ENCODE measurements at regions not wholly inside any gene's neighbourhood (a gene's known extent, or its start where the extent isn't known, plus 50 kb on each side); places are given as distances from the start of the nearest gene placed in this dataset.

- no peak for DNase-seq
Measured at GRCh38 chr9:129351642-129352145, 173.6 kb upstream of the IER5L start.

DNA sequence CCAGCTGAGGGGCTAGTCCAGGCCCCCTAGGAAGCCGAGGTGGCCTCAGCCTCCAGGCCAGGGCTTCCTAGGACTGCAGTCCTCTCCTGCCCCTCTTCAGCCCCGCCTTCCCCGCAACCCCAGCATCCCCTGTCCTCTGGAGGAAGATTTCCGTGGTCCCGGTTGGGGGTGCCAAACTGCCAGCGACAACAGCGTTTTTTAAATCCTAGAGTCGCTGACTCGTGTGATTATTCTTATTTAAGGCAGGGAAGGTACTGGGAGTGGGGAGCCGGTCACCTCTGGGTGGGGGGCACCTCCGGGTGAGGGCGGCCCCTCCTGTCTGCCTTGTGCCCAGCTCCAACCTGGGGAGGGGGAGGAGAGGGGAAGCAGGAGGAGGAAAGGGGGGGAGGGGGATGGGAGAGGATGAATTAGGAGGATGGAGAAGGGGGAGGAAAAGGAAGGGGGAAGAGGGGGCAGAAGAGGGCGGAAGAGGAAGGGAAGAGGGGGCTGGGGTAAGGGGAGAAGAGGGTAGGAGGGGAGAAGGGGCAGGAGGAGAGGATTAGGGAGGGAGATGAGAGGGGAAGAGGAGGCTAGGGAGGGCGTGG, 173.1 kb upstream of the IER5L start:
- no peak for DNase-seq

GRCh38 chr9:129350143-129350935, 172.3 kb upstream of the IER5L start:
- no peak for DNase-seq

DNA sequence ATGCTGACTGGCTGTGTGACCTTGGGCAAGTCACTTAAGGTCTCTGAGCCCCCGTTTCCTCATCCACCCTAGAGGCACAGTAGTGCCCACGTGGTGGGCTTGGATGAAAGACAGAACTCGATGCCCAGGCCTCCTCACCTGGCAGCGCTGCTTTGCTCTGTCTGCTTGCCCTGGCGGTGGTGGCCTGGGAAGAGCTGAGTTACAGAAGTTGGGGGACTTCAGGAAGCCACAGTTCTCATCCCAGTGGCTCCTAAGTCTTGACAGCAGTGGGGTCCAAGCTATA, 171.5 kb upstream of the IER5L start:
- no peak for DNase-seq

DNA sequence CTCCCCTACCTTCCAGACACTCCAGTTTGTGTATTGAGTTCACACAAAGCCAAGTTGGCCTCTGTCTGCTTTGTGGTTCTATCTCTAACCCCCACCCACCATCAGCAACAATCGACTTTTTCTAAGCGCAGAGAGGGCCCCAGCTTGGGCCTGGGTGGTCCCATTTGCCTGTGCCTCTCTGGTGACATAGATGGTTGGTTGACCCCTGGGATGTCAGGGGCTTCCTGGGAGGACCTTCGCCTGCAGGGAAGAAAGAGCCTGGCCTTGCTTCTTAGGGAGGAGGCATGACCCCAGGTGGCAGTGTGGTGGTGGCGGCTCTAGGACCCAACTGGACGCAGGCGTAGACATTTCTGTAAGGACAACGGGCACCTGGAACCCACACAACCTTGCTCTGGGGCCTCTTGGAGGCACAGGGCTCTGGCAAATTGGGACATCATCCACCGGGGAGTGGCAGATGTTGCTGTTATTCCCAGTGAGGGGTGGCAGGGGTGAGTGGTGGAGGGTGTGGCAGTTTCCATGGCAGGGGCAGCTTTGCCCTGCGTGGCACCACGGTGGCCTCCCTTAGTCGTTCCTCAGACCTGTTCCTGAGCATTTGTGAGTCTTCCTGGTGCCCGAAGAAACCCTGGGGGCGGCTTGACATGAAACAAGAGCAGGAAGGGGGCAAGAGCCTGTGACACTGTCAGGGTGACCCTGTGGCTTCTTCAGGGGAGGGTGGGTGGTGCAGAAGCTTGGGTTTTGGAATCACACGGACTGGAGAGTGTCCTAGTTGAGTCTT, 171.0 kb upstream of the IER5L start:
- DNase-seq = no peak

DNA sequence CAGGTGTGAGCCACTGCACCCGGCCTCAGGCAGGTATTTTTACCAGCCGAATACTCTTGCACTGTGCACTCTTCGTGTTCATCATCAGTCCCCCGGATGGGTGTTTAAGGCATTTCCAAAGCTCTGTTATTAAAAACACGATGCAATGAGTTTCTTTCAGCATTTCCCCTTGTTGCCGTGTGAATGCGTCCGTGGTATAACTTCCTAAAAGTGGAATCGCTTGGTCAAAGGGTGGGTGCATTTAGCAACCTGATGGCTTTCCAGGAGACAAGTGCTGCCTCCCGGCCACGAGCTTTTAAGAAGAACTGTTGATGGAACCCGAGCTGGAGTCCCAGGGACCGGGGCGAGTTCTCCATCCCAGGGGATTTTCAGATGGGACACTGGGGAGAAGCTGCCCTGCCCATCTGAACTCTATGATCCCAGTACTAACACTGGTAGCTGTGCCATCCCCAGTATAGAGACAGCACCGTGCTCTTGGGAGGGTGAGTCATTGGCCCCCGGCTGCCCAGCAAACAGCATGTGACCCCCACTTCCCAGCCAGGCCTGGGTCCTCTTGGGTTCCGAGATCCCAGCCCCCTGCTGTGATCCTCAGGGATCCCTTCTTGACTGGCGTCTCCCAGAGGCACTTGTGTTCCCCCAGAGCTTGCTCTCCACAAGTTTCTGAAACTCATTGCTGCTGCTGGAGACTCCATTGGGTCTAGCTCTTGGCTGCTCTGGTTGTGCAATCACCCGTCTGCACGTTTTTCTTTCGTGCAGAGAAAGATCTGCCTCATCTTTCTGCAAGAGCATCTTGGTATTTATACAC, 169.5 kb upstream of the IER5L start:
- no peak for DNase-seq

GRCh38 chr9:129346046-129346445, 168.0 kb upstream of the IER5L start:
- no peak for DNase-seq

- DNase-seq = no peak
Measured at GRCh38 chr9:129344641-129345495, 166.8 kb upstream of the IER5L start.

- no peak for DNase-seq
Measured at GRCh38 chr9:129343424-129344375, 165.6 kb upstream of the IER5L start.

GRCh38 chr9:129342591-129343423, 164.7 kb upstream of the IER5L start:
- DNase-seq = no peak

DNA sequence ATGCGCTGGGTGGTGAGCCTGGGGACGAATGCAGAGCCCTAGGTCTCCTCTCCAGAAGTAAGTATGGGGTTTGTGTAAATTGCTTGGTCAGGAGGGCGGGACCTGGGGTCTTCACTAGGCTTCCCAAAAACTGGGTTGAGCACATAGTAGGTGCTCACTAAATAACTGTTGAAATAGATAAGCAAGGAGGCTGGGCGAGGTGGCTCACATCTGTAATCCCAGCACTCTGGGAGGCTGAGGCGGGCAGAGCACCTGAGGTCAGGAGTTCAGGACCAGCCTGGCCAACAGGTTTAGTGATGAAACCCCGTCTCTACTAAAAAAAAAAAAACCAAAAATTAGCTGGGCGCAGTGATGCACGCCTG, 163.9 kb upstream of the IER5L start:
- DNase-seq = no peak

DNA sequence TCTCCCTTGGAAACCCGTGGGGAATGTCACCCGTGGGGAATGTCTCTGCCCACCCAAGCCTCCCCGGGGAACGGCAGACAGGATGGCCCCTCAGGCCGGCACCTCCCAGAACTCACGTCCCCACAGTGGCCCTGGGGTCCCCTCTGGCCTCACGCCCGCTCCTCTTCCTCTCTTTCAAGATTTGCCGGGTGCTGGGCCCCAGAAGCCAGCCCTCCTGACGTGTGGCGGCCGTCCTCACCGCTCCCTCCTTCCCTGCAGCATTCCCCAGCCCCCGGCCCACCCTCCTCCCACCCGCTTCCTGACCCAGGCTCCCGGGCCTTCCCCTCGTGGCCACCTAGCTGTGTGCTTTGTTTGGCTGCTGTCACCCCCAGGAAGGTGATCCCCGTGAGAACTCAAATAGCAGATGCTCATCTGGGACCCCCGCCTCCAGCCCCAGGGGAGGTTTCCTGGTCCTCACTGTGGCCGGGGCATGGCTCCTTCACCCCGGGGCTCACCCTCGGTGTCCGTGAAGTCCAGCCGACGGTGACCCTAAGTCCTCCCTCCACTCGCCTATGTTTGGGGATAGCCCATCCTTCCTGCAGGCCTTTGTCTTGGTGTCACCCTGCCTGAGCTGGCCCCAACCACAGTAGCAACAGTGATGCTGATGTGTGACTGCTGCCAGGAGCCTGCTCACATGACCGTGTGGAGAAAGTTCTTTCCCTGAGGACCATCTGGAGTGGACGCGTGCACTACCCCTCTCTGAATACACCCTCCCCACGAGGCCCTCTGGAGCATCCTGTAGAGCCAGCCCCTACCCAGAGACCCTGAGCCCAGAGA, 163.3 kb upstream of the IER5L start:
- DNase-seq = no peak

GRCh38 chr9:129340427-129341170, 162.5 kb upstream of the IER5L start:
- no peak for DNase-seq

GRCh38 chr9:129339539-129340157, 161.6 kb upstream of the IER5L start:
- no peak for DNase-seq

GRCh38 chr9:129338724-129339430, 160.8 kb upstream of the IER5L start:
- no peak for DNase-seq

- DNase-seq = no peak
Measured at GRCh38 chr9:129337336-129338140, 159.5 kb upstream of the IER5L start.

Measured in activated gamma-delta T cell (primary cell).